Stimulated activated CD8-positive, alpha-beta memory T cell treated with anti-CD3 and anti-CD28 coated beads, Interleukin-2, amount 100 ng/mL, for 48 hours (primary cell): ENCODE measurements at regions not wholly inside any gene's neighbourhood (a gene's known extent, or its start where the extent isn't known, plus 50 kb on each side); places are given as distances from the start of the nearest gene placed in this dataset.
"Not testable (repeated sequence)": the region's sequence is repeated elsewhere in the genome, so short reads cannot be mapped to it uniquely, and the experiment has no call there.

Source experiments
- DNase-seq, 2 donors: peaks; one replicate each; pipeline ENCODE4 v3.0.0-alpha.2; 2020; ENCODE audit warnings: low read depth in 2 of 2

GRCh38 chr13:55948175-55948574, 1192.5 kb upstream of the PRR20A start:
- DNase-seq, result no peak

DNA sequence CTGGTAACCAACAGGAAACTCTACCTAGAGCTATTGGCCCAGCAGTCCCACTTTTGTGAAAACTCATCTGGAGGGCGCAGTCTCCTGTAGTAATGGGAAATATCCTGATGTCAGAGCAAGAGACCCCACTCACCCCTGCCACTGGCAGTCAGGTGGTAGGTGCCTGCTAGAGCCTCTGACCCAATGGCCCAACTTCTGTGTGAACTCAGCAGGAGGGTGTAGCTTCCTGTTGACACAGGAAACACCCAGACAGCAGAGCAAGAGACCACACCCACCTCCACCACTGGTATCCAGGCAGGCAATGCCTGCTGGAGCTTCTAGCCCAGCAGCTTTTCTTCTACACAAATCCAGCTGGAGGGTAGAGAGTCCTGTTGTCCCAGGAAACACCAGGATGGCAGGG, 1176.8 kb upstream of the PRR20A start:
- DNase-seq, result no peak

- no peak for DNase-seq
These were observed 1173.7 kb upstream of the PRR20A start for GRCh38 chr13:55967055-55967454.

DNA sequence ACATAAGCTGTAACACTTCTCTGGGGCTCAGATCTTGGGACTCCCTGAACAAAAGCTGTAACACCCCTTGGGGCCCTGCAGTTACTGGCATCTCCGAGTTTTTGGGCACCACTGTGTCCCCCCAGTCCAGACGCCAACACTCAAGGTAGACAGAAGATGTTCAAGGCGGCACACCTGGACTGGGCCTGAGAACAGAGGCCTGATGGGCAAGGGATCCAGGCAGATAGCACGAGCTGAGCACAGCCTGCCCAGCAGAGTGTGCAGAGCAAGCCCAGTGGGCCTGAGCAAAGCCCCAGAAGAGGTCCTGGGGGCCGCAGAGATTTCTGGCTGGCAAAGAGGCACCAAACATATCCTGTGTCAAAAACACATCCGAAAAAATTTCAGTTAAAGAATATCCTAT, 1163.3 kb upstream of the PRR20A start:
- no peak for DNase-seq

GRCh38 chr13:55981381-55981780, 1159.3 kb upstream of the PRR20A start:
- no peak for DNase-seq

DNA sequence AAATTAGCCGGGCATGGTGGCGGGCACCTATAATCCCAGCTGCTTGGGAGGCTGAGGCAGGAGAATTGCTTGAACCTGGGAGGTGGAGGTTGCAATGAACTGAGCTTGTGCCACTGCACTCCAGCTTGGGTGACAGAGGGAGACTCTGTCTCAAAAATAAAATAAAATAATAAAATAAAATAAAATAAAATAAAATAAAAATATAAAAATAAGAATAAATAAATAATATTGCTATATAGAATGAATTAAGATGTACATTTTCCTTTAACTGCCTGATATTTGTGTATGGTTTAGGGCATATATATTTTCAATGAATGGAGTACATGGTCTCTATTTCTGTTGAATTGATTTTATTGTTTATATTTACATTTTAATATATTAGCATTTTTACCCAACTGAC, 1156.7 kb upstream of the PRR20A start:
- not testable (repeated sequence) for DNase-seq

DNA sequence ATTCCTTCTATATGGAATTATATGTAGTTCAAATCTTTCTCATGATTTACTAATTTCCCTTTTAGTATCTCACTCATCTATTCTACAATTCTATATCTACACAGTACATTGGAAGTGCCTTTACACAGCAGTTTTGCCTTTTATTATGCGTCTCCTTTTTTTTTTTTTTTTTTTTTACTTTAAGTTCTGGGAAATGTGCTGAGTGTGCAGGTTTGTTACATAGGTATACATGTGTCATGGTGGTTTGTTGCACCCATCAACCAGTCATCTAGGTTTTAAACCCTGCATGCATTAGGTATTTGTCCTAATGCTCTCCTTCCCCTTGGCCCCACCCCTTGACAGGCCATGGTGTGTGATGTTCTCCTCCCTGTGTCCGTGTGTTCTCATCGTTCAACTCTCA, 1150.1 kb upstream of the PRR20A start:
- no peak for DNase-seq

DNA sequence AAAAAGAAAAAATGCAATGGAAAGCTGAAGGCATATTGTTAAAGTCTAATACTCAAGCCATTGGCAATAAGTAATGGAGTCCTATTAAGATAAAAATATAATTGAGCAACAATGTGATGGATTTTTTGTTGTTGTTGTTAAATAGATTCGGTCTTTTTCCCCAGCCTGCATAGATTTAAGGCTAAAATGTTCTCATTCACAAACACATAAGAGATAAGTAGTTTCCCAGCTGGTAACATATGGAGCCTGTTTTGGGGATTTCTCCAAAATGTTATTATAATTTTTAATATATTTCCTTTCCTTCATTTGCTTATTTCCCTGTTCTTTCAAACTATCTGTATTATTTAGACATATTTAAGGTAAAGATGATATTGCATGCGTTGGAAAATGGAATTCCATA, 1149.1 kb upstream of the PRR20A start:
- no peak for DNase-seq

DNA sequence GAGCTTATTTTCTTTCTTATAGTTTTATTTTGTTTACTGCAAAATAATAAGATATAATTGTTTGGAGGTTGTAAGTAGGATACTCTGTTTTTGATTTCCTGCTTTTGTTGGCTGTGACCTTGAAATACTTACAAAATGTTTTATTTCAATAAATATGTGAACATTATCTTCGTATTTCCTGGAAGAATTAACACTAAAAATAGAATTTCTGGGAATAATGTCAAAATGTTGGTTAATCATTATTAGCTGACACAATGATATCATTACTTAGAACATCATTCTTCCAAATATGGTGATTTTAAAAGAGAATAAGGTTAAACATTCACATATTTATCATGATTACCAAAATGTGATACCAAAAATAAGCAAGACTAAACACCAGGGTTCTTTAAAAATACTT, 1148.6 kb upstream of the PRR20A start:
- DNase-seq, result no peak

DNA sequence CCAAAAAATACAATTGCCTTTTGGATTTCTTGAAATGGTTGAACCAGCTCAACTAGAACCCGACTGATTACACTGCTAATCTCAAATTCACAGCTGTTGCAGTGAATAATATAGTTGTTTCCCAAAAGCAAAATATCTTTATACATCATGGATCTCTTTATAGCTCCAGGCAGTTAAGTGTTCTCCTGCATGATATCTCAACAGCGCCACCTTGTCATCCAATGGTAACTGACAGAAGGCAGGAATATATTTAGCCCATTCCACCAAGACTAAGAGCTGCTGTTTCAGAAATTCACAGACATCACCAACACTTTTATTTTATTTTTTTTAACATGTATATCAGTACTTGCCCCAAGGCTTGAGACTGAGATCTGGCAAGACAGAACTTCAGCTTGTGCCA, 1141.0 kb upstream of the PRR20A start:
- DNase-seq, result no peak

- no peak for DNase-seq
These were observed 1131.3 kb upstream of the PRR20A start for GRCh38 chr13:56009418-56009817.

- DNase-seq, result no peak
These were observed 1128.1 kb upstream of the PRR20A start for GRCh38 chr13:56012644-56013043.

DNA sequence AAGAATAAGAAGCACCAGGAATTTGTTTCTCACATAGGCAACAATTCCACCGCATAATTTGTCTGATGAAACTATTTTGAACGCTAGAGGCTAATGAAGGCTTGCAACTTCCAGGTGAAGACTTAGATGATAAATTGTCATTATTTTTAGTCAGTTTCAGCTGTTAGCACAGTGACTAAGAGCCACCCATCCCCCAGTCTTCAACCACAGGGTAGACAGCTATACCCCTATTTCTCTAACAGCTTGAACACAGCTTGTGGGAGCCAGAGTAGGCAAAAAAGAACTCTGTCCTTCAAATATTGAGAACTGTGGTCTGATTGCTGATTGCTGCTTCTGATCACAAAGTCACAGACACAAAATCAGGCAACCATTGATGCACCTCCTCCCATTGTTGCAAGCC, 1124.8 kb upstream of the PRR20A start:
- DNase-seq, result no peak

DNA sequence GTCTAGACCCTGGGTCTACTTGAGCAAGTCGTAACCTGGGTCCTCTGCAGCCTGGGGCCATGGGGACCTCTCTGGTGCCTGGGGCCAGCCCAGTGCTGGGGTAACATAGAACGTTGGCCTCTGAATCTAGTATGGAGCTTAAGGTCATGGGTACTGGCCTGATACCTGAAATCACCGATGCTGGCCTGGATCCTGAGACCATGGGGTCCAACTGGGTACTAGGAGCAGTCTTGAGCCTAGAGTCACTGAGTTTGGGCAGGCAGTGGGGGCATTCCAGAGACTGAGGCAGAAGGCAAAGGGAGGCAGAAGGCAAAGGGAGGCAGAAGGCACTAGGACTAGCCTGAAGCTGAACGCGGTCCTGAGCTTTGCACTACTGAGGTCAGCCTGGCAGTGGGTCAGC, 1121.1 kb upstream of the PRR20A start:
- no peak for DNase-seq

DNA sequence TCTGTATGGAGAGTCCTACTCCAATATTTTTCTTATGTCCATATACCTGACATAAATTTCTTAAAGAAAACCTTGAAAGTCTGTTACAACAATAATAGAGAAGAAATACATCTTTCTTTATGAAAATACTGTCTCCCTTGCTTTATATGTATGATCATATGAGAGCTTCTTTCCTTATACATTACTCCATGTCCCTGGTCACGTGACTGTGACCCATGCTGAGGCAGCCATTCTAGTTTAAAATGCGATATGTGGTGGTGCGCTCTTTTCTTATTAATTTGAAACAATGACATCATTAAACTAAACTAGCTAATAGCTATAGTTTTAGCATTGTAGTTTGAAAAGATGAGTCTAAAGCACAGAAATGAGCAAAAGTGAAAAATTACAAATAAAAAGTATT, 1120.3 kb upstream of the PRR20A start:
- no peak for DNase-seq

- DNase-seq, result no peak
These were observed 1100.7 kb upstream of the PRR20A start for GRCh38 chr13:56039992-56040391.

GRCh38 chr13:56066321-56066720, 1074.4 kb upstream of the PRR20A start:
- DNase-seq, result no peak

GRCh38 chr13:56102641-56103040, 1038.1 kb upstream of the PRR20A start:
- no peak for DNase-seq

DNA sequence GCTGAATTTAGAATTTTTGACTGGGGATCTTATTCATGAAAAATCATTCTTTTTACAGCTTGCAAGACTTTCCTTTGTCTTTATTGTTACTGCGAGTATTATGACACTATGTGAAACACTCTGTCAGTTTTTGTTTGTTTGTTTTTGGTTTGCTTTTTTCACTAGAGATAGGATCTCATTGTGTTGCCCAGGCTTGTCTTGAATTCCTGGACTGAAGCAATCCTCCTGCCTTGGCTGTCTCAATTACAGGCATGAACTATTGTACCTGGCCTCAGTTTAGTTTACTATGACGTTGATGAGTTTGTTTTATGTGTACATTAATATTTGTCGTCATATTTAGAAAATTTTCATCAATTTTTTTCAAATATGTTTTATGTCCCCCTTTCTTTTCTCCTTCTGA, 1030.0 kb upstream of the PRR20A start:
- no peak for DNase-seq

- no peak for DNase-seq
These were observed 1006.2 kb upstream of the PRR20A start for GRCh38 chr13:56134524-56134923.

GRCh38 chr13:56166864-56167263, 973.9 kb upstream of the PRR20A start:
- no peak for DNase-seq

GRCh38 chr13:56168581-56168980, 972.1 kb upstream of the PRR20A start:
- DNase-seq, result no peak

- no peak for DNase-seq
These were observed 967.4 kb upstream of the PRR20A start for GRCh38 chr13:56173346-56173745.

- no peak for DNase-seq
These were observed 958.1 kb upstream of the PRR20A start for GRCh38 chr13:56182598-56182997.

DNA sequence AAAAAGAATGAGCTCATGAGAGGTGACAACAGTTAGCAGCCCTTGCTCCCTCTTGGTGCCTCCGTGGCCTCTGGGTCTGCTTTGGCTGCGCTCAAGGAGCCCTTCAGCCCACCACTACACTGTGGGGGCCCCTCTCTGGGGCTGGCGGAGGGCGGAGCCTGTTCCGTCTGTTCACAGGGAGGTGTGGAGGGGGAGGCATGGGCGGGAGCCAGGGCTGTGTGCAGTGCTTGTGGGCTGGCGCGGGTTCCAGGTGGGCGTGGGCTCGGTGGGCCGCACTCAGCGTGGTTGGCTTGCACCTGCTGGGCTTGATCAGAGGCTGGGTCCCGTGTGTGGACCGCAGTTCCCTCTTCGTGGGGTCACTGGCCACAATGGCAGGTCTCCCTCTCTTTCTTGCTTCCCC, 953.4 kb upstream of the PRR20A start:
- no peak for DNase-seq
